Liver (tissue), 3 donors: ENCODE measurements at regions not wholly inside any gene's neighbourhood (a gene's known extent, or its start where the extent isn't known, plus 50 kb on each side); places are given as distances from the start of the nearest gene placed in this dataset.

Experiments
- SP1 ChIP-seq: IDR thresholded peaks from 2 replicates; pipeline ENCODE4 v1.6.1; 2018; ENCODE audit warnings: antibody characterized with exemption, mild to moderate bottlenecking
- TF ChIP-seq, protein P1 (sequence below): fragments of 150-350 bp; IDR thresholded peaks from 2 replicates; pipeline ENCODE4 v1.5.1; 2017; ENCODE audit warnings: improper control_type of control experiment, low read depth, low read length; ENCODE audit not compliant: missing input control
- donor health status: healthy.
- donor health status: healthy.

DNA sequence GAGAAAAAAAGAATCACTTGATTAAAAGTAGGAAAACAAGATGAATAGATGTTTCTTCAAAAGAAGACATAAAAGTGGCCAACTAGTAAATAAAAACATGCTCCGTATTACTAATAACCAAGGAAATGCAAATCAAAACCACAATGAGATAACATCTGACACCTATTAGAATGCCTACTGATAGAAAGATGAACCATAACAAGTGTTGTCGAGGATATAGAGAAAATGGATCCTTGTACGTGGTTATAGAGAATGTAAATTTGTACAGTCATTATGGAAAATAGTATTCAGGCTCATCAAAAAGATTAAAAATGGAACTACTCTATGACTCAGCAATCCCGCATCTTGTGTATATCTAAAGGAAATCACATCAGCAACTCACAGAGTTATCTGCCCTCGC, 415.8 kb upstream of the SLITRK5 start:
- TF ChIP-seq, protein P1, sequence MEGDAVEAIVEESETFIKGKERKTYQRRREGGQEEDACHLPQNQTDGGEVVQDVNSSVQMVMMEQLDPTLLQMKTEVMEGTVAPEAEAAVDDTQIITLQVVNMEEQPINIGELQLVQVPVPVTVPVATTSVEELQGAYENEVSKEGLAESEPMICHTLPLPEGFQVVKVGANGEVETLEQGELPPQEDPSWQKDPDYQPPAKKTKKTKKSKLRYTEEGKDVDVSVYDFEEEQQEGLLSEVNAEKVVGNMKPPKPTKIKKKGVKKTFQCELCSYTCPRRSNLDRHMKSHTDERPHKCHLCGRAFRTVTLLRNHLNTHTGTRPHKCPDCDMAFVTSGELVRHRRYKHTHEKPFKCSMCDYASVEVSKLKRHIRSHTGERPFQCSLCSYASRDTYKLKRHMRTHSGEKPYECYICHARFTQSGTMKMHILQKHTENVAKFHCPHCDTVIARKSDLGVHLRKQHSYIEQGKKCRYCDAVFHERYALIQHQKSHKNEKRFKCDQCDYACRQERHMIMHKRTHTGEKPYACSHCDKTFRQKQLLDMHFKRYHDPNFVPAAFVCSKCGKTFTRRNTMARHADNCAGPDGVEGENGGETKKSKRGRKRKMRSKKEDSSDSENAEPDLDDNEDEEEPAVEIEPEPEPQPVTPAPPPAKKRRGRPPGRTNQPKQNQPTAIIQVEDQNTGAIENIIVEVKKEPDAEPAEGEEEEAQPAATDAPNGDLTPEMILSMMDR: no peak
- TF ChIP-seq SP1: no peak
